ENCODE measurements at regions not wholly inside any gene's neighbourhood (a gene's known extent, or its start where the extent isn't known, plus 50 kb on each side); places are given as distances from the start of the nearest gene placed in this dataset.

GRCh38 chr3:94614192-94614591 is 551.3 kb downstream of the NSUN3 start:
- Histone ChIP-seq H3K9ac (ENCODE audit: low read length) (no peak overlapping the region), H3K27ac (ENCODE audit: low read length) (no peak overlapping the region), H3K4me1 (ENCODE audit: low read length) (no peaks in the 10 kb centered on the region), H3K4me2 (ENCODE audit: low read length) (no peak overlapping the region), H3K27me3 (ENCODE audit: low read depth, low read length) (no peaks in the 10 kb centered on the region), H3K79me2 (ENCODE audit: low read length) (no peaks in the 10 kb centered on the region), H3K9me3 (ENCODE audit: insufficient read depth, low read length) (no peaks in the 10 kb centered on the region), H3K36me3 (replicated peaks; ENCODE audit: low read depth, low read length) (no peaks in the 10 kb centered on the region), H4K20me1 (ENCODE audit: insufficient read depth, low read length) (no peaks in the 10 kb centered on the region), H3K4me3 (ENCODE audit: low read length) (no peak overlapping the region), H2AFZ (ENCODE audit: low read depth, low read length) (0 out of 2 replicates have a peak overlapping the region, but pooled peaks have one; percentile 19)
- TF ChIP-seq, protein P1, sequence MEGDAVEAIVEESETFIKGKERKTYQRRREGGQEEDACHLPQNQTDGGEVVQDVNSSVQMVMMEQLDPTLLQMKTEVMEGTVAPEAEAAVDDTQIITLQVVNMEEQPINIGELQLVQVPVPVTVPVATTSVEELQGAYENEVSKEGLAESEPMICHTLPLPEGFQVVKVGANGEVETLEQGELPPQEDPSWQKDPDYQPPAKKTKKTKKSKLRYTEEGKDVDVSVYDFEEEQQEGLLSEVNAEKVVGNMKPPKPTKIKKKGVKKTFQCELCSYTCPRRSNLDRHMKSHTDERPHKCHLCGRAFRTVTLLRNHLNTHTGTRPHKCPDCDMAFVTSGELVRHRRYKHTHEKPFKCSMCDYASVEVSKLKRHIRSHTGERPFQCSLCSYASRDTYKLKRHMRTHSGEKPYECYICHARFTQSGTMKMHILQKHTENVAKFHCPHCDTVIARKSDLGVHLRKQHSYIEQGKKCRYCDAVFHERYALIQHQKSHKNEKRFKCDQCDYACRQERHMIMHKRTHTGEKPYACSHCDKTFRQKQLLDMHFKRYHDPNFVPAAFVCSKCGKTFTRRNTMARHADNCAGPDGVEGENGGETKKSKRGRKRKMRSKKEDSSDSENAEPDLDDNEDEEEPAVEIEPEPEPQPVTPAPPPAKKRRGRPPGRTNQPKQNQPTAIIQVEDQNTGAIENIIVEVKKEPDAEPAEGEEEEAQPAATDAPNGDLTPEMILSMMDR (IDR thresholded peaks at IDR 0.05; ENCODE audit: low read depth, low read length) = no peak
- TF ChIP-seq EZH2phosphoT487 (IDR thresholded peaks at IDR 0.05; ENCODE audit: low read depth) = no peak

- H3K9ac ChIP-seq (ENCODE audit: low read length) = no peak overlapping the region
- no peaks in the 10 kb centered on the region for H3K79me2 ChIP-seq (ENCODE audit: low read length)
- no peak overlapping the region for H3K27ac ChIP-seq (ENCODE audit: low read length)
- no peak overlapping the region for H3K4me3 ChIP-seq (ENCODE audit: low read length)
- H4K20me1 ChIP-seq (ENCODE audit: insufficient read depth, low read length) = no peaks in the 10 kb centered on the region
- TF ChIP-seq, protein P1 (IDR thresholded peaks at IDR 0.05; ENCODE audit: low read depth, low read length) = no peak
- TF ChIP-seq EZH2phosphoT487 (IDR thresholded peaks at IDR 0.05; ENCODE audit: low read depth) = no peak
- no peak overlapping the region for H2AFZ ChIP-seq (ENCODE audit: low read depth, low read length)
- H3K4me1 ChIP-seq (ENCODE audit: low read length) = no peaks in the 10 kb centered on the region
- no peak overlapping the region for H3K4me2 ChIP-seq (ENCODE audit: low read length)
- H3K9me3 ChIP-seq (ENCODE audit: insufficient read depth, low read length) = no peaks in the 10 kb centered on the region
- no peaks in the 10 kb centered on the region for H3K36me3 ChIP-seq (replicated peaks; ENCODE audit: low read depth, low read length)
- no peaks in the 10 kb centered on the region for H3K27me3 ChIP-seq (ENCODE audit: low read depth, low read length)
These were observed 552.6 kb downstream of the NSUN3 start for GRCh38 chr3:94615275-94616065.

GRCh38 chr3:94616833-94617232 is 554.0 kb downstream of the NSUN3 start:
- Histone ChIP-seq H3K27ac (ENCODE audit: low read length) (no peak overlapping the region), H3K9me3 (ENCODE audit: insufficient read depth, low read length) (no peaks in the 10 kb centered on the region), H3K36me3 (replicated peaks; ENCODE audit: low read depth, low read length) (no peaks in the 10 kb centered on the region), H3K27me3 (ENCODE audit: low read depth, low read length) (no peaks in the 10 kb centered on the region), H3K9ac (ENCODE audit: low read length) (no peak overlapping the region), H3K4me3 (ENCODE audit: low read length) (no peak overlapping the region), H2AFZ (ENCODE audit: low read depth, low read length) (no peak overlapping the region), H3K79me2 (ENCODE audit: low read length) (no peaks in the 10 kb centered on the region), H3K4me1 (ENCODE audit: low read length) (no peaks in the 10 kb centered on the region), H3K4me2 (ENCODE audit: low read length) (no peak overlapping the region), H4K20me1 (ENCODE audit: insufficient read depth, low read length) (no peaks in the 10 kb centered on the region)
- no peak for TF ChIP-seq EZH2phosphoT487 (IDR thresholded peaks at IDR 0.05; ENCODE audit: low read depth)
- TF ChIP-seq, protein P1 (IDR thresholded peaks at IDR 0.05; ENCODE audit: low read depth, low read length) = no peak

GRCh38 chr3:94617312-94617711 is 554.5 kb downstream of the NSUN3 start:
- H3K4me2 ChIP-seq (ENCODE audit: low read length) = no peak overlapping the region
- no peaks in the 10 kb centered on the region for H3K27me3 ChIP-seq (ENCODE audit: low read depth, low read length)
- no peak overlapping the region for H3K4me3 ChIP-seq (ENCODE audit: low read length)
- no peak overlapping the region for H3K27ac ChIP-seq (ENCODE audit: low read length)
- H3K4me1 ChIP-seq (ENCODE audit: low read length) = no peaks in the 10 kb centered on the region
- no peaks in the 10 kb centered on the region for H4K20me1 ChIP-seq (ENCODE audit: insufficient read depth, low read length)
- no peaks in the 10 kb centered on the region for H3K79me2 ChIP-seq (ENCODE audit: low read length)
- H2AFZ ChIP-seq (ENCODE audit: low read depth, low read length) = no peak overlapping the region
- no peaks in the 10 kb centered on the region for H3K36me3 ChIP-seq (replicated peaks; ENCODE audit: low read depth, low read length)
- no peak for TF ChIP-seq EZH2phosphoT487 (IDR thresholded peaks at IDR 0.05; ENCODE audit: low read depth)
- TF ChIP-seq, protein P1 (IDR thresholded peaks at IDR 0.05; ENCODE audit: low read depth, low read length) = no peak
- no peaks in the 10 kb centered on the region for H3K9me3 ChIP-seq (ENCODE audit: insufficient read depth, low read length)
- no peak overlapping the region for H3K9ac ChIP-seq (ENCODE audit: low read length)
